WI38 (cell line): ENCODE measurements at regions not wholly inside any gene's neighbourhood (a gene's known extent, or its start where the extent isn't known, plus 50 kb on each side); places are given as distances from the start of the nearest gene placed in this dataset.

Source experiments
- H3K4me3 ChIP-seq: 2 replicates; pipeline ENCODE4 v1.5.1; 2011; ENCODE audit warnings: low read depth, mild to moderate bottlenecking, control low read depth, low read length
- TF ChIP-seq, protein P1 (sequence below): IDR thresholded peaks from 2 replicates; pipeline ENCODE4 v1.5.1; 2012; ENCODE audit warnings: low read depth, mild to moderate bottlenecking, control low read depth, low read length

DNA sequence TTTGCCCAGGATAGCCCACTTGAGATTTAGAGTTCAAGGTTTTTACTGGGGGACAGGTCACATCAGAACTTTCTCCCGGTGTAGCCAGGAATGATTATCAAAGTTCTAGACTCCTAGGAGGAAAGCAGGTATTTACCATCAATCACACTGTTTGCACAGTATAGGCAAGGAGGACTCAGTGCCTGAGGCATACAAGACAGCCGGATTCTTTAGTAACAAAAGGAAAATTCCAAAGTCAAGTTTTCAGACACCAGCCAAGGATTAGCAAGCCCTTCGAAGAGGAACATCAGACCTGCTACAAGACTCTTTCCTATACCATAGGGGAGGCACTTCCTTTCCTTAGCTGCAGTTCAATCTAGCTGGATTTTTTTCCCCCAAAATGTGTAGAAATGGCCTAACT lies 197.8 kb upstream of the USP25 start:
- H3K4me3 ChIP-seq = no peak overlapping the region
- TF ChIP-seq, protein P1, sequence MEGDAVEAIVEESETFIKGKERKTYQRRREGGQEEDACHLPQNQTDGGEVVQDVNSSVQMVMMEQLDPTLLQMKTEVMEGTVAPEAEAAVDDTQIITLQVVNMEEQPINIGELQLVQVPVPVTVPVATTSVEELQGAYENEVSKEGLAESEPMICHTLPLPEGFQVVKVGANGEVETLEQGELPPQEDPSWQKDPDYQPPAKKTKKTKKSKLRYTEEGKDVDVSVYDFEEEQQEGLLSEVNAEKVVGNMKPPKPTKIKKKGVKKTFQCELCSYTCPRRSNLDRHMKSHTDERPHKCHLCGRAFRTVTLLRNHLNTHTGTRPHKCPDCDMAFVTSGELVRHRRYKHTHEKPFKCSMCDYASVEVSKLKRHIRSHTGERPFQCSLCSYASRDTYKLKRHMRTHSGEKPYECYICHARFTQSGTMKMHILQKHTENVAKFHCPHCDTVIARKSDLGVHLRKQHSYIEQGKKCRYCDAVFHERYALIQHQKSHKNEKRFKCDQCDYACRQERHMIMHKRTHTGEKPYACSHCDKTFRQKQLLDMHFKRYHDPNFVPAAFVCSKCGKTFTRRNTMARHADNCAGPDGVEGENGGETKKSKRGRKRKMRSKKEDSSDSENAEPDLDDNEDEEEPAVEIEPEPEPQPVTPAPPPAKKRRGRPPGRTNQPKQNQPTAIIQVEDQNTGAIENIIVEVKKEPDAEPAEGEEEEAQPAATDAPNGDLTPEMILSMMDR = no peak

DNA sequence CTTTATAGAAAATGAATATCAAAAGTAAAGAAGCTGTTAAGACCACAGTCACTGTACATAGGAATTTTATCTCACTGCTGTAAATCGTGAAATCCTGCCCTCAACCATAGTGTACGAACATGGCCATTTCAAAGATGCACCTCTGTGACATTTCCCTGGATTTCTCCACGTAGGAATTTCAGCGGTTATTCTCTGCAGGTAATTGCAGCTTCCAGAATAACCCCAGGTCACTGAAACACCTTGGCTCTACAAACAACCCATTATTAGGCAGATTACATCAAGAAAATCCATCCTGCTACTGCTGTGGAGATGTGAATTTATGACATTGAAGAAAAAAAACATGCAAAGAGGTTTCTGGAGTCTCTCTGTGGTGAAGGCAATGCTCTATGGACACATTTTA lies 196.2 kb upstream of the USP25 start:
- no peak overlapping the region for H3K4me3 ChIP-seq
- TF ChIP-seq, protein P1 = no peak

DNA sequence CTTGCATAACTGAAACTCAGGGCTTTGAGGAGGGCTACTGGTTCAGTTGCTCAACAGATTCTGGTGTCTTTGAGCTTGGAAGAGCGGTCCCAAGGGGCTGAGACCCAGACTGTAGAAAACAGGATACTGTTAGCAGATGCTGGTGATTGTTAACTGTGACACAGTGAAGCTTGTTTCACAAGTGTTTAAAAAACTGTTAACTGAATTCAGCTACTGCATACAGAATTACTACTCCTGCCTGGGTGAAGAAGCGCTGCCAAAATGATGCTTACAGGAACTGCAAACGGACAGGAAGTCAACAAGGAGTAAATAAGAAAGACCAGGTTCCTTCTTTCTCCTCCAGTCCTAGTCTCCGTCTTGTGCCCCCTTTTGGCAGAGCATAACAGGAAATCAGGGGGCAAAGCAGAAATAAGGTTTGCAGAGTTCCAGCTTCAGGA lies 195.3 kb upstream of the USP25 start:
- TF ChIP-seq, protein P1 = no peak
- H3K4me3 ChIP-seq = no peak overlapping the region

DNA sequence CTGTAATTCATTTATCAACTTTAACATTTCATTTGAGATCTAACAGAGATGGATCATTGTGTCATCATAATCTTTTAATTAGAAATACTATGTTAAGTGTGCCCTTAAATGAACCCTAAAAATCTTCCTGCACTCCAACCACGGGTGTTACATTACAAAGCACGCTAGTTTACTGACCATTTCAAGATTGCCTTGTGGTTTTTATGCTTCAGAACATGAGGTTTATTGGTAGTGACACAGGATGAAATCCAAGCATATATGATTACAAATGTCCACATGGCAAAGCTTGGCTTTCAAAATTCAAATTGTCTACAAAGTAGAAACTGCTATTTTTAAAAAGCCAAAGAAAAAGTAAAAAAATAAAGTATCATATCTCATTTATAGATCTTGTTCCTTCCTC lies 190.4 kb upstream of the USP25 start:
- H3K4me3 ChIP-seq = no peak overlapping the region
- TF ChIP-seq, protein P1 = no peak

DNA sequence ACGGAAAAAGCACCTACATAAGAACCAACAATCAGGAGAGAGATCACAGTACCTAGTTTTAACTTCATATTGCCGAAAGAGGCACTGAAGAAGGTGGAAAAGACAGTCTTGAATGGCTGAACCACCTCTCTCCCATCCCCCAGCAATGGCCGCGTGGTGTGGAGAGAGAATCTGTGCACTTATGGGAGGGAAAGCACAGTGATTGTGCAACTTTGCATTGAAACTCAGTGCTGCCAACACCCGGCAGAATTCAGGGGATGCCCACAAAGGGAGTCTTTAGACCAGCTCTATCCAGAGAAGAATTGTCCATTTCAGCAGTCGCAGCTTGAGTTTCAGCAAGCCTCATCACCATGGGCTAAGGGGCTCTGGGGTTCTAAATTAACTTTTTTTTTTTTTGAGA lies 186.3 kb upstream of the USP25 start:
- no peak overlapping the region for H3K4me3 ChIP-seq
- TF ChIP-seq, protein P1 = no peak

DNA sequence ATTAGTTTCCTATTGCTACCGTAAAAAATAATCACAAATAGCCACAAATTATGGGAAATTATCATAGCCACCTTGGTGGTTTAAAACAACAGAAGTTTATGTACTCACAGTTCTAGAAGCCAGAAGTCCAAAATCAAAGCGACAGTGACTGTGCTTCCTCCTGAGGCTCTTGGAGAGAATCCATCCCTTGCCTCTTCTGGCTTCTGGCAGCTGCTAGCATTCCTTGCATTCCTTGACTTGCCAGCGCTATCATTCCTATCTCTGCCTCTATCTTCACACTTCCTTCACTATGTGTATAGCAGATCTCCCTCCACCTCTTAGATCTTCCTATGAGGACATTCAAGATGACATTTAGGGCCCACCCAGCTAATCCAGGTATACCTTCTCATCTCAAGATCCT lies 180.1 kb upstream of the USP25 start:
- TF ChIP-seq, protein P1 = no peak
- no peak overlapping the region for H3K4me3 ChIP-seq

DNA sequence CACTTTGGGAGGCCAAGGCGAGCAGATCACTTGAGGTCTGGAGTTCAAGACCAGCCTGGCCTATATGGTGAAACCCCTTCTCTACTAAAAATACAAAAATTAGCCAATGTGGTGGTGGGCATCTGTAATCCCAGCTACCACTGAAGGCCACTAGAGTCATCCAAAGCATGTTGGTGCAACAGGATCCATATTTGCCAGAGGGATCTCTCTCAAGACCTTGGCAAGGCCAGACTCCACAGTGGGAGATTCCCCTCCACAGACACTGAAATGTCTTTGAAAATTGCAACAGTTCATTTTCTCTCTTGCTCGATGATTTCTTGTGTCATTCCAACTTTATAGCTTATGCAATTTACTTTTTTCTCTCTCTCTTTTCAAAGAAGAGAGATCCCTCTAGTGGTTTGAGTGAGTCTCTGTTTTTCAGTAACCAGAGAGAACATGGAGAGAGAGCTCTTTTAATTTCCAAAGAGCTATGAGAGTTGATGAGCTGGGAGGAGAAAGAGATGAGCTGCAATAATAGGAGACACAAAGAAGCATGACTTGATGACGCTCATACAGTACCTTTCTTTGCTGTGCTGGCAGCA lies 176.8 kb upstream of the USP25 start:
- TF ChIP-seq, protein P1 = no peak; the same call in 1 of the 2 replicates
- H3K4me3 ChIP-seq = no peak overlapping the region
